Activated B cell treated with CpG ODN at 0.5 μM for 24 hours (primary cell): ENCODE measurements at regions not wholly inside any gene's neighbourhood (a gene's known extent, or its start where the extent isn't known, plus 50 kb on each side); places are given as distances from the start of the nearest gene placed in this dataset.
A peak's percentile ranks its signal among the peaks of the same experiment; 100 is the strongest.

Experiments used
- ATAC-seq: fragments of 200-7000 bp; cut with Tn5 transposase; one replicate; pipeline ENCODE4 v1.10.0; 2021; ENCODE audit warnings: low read depth, mild to moderate bottlenecking, moderate library complexity
- CTCF ChIA-PET: fragments of 350-600 bp; sonication (Branson Sonifier 250); formaldehyde crosslinking; loops from one replicate; lab custom pipeline; 2021; ENCODE audit warnings: antibody characterized with exemption; lab: Charles Lee
- POLR2A ChIA-PET: fragments of 350-600 bp; sonication (Branson Sonifier 250); formaldehyde crosslinking; loops from one replicate; lab custom pipeline; 2021; ENCODE audit warnings: antibody characterized with exemption; lab: Charles Lee
- DNase-seq: peaks from one replicate; pipeline ENCODE4 v3.0.0; 2022
- H3K27ac Mint-ChIP-seq: one replicate; pipeline ENCODE4 v1.8.0; 2020; ENCODE audit warnings: mixed read lengths
- H3K27me3 Mint-ChIP-seq: one replicate; pipeline ENCODE4 v1.8.0; 2021; ENCODE audit warnings: mixed read lengths
- H3K36me3 Mint-ChIP-seq: one replicate; pipeline ENCODE4 v1.8.0; 2021; ENCODE audit warnings: low read depth, mixed read lengths
- H3K4me1 Mint-ChIP-seq: one replicate; pipeline ENCODE4 v1.8.0; 2021; ENCODE audit warnings: mixed read lengths
- H3K4me3 Mint-ChIP-seq: one replicate; pipeline ENCODE4 v1.8.0; 2020; ENCODE audit warnings: mild to moderate bottlenecking, mixed read lengths
- H3K9me3 Mint-ChIP-seq: one replicate; pipeline ENCODE4 v1.8.0; 2020; ENCODE audit warnings: mixed read lengths
- CTCF ChIP-seq: fragments of 200-600 bp; IDR thresholded peaks from one replicate; pipeline ENCODE4 v1.8.0; 2022; ENCODE audit warnings: antibody characterized with exemption, mild to moderate bottlenecking
- intact Hi-C: fragments of 100-400 bp; cut with micrococcal nuclease; formaldehyde crosslinking; loops from one replicate; pipeline ENCODE4 v1.15.1; 2024

DNA sequence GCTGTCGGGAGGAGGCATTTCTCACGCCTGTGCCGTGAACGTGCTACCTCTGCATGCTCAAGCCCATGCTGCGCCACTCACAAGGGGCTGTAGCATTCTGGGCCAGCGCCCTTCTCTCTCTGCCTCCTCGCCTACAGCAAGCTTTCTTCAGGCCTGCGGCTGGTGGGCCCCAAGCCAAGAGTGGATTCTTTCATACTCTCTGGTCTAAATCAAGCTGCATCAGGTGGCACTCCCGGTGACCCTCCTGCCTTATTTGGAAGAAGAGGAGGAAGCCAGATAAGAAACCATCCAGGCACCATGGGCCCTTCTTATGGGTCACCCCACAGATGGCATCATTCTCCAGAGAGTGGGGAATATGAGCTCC, 86.7 kb upstream of the DUSP5 start:
- Mint-ChIP-seq H3K9me3 (no peaks in the 10 kb centered on the region), H3K4me1 (peaks cover 75% of the 10 kb centered on the region), H3K27ac (no peak overlapping the region), H3K36me3 (no peaks in the 10 kb centered on the region), H3K4me3 (no peak overlapping the region), H3K27me3 (peaks cover 13% of the 10 kb centered on the region)
- ATAC-seq (no peak), DNase-seq (no peak)
- TF ChIP-seq CTCF: no peak
- intact Hi-C loops: loop anchor here (5.0 to 10.0 kb wide), 2 partner anchors 404 to 454 kb away; partner anchors contain the start of gene ADD3
- ChIA-PET POLR2A (interaction anchor here (0.6 to 7.0 kb wide), 6 partner anchors 55 to 136 kb away, joined by 3 to 328 read pairs (median 28); partner anchors contain the start of genes DUSP5 and SMNDC1), CTCF (interaction anchor here (4.5 kb wide), 1 partner anchor 55 kb away, joined by 49 read pairs; no protein-coding TSS in a partner anchor)

GRCh38 chr10:110413049-110413783, 84.5 kb upstream of the DUSP5 start:
- intact Hi-C loops: loop anchor here (5.0 to 10.0 kb wide), 2 partner anchors 406 to 452 kb away; partner anchors contain the start of gene ADD3
- Mint-ChIP-seq H3K27ac (peak overlapping the region; percentile 83), H3K4me1 (peaks cover 78% of the 10 kb centered on the region), H3K36me3 (no peaks in the 10 kb centered on the region), H3K4me3 (peak overlapping the region; percentile 66), H3K27me3 (no peaks in the 10 kb centered on the region), H3K9me3 (no peaks in the 10 kb centered on the region)
- DNase-seq: no peak
- TF ChIP-seq CTCF: no peak
- CTCF ChIA-PET: interaction anchor here (1.5 to 4.5 kb wide), 3 partner anchors 45 to 91 kb away, joined by 5 to 49 read pairs (median 5); no protein-coding TSS in a partner anchor
- ATAC-seq: no peak
- POLR2A ChIA-PET: interaction anchor here (0.7 to 7.0 kb wide), 16 partner anchors 10 to 134 kb away, joined by 3 to 328 read pairs (median 6); partner anchors contain the start of gene DUSP5

- DNase-seq (no peak), ATAC-seq (peak; percentile 8)
- ChIA-PET CTCF (interaction anchor here (1.0 to 4.5 kb wide), 9 partner anchors 12 to 133 kb away, joined by 3 to 49 read pairs (median 5); no protein-coding TSS in a partner anchor), POLR2A (interaction anchor here (0.8 to 7.0 kb wide), 31 partner anchors 10 to 429 kb away, joined by 3 to 328 read pairs (median 5); partner anchors contain the start of genes DUSP5 and SMNDC1)
- no peak for TF ChIP-seq CTCF
- peaks cover under 1% of the 10 kb centered on the region for H3K27me3 Mint-ChIP-seq
- peak overlapping the region; percentile 50 for H3K4me3 Mint-ChIP-seq
- intact Hi-C loops: loop anchor here (1.0 to 10.0 kb wide), 15 partner anchors 12 to 505 kb away; partner anchors contain the start of genes ADD3, BBIP1, DUSP5 and SHOC2
- no peaks in the 10 kb centered on the region for H3K9me3 Mint-ChIP-seq
- no peaks in the 10 kb centered on the region for H3K36me3 Mint-ChIP-seq
- peak overlapping the region; percentile 83 for H3K27ac Mint-ChIP-seq
- H3K4me1 Mint-ChIP-seq: peaks cover 72% of the 10 kb centered on the region
Observed at GRCh38 chr10:110413903-110414547, 83.7 kb upstream of the DUSP5 start.

- H3K36me3 Mint-ChIP-seq: no peaks in the 10 kb centered on the region
- ATAC-seq (peak; percentile 89), DNase-seq (peak; percentile 72)
- H3K4me3 Mint-ChIP-seq: peak overlapping the region; percentile 50
- H3K27ac Mint-ChIP-seq: peak overlapping the region; percentile 65
- ChIA-PET POLR2A (interaction anchor here (0.6 to 7.0 kb wide), 34 partner anchors 9 to 428 kb away, joined by 3 to 328 read pairs (median 5); partner anchors contain the start of genes DUSP5 and SMNDC1), CTCF (interaction anchor here (1.0 to 4.5 kb wide), 10 partner anchors 11 to 132 kb away, joined by 3 to 49 read pairs (median 4); no protein-coding TSS in a partner anchor)
- TF ChIP-seq CTCF: no peak
- intact Hi-C loops: loop anchor here (1.0 to 10.0 kb wide), 15 partner anchors 12 to 505 kb away; partner anchors contain the start of genes ADD3, BBIP1, DUSP5 and SHOC2
- H3K9me3 Mint-ChIP-seq: no peaks in the 10 kb centered on the region
- peaks cover 71% of the 10 kb centered on the region for H3K4me1 Mint-ChIP-seq
- peaks cover 6% of the 10 kb centered on the region for H3K27me3 Mint-ChIP-seq
Observed at GRCh38 chr10:110414548-110415309, 83.0 kb upstream of the DUSP5 start.
